ENCODE measurements at regions not wholly inside any gene's neighbourhood (a gene's known extent, or its start where the extent isn't known, plus 50 kb on each side); places are given as distances from the start of the nearest gene placed in this dataset.

GRCh38 chr21:24759348-24760075, 847.8 kb downstream of the MRPL39 start:
- intact Hi-C loops (cut with DNase I) = no loop called here
- Histone ChIP-seq H3K4me3 (no peak overlapping the region), H3K27me3 (no peaks in the 10 kb centered on the region), H3K27ac (no peak overlapping the region), H3K9me3 (no peaks in the 10 kb centered on the region), H3K36me3 (no peaks in the 10 kb centered on the region), H3K4me1 (no peaks in the 10 kb centered on the region)
- TF ChIP-seq POLR2A (IDR thresholded peaks at IDR 0.05) = no peak
- TF ChIP-seq, protein P1, sequence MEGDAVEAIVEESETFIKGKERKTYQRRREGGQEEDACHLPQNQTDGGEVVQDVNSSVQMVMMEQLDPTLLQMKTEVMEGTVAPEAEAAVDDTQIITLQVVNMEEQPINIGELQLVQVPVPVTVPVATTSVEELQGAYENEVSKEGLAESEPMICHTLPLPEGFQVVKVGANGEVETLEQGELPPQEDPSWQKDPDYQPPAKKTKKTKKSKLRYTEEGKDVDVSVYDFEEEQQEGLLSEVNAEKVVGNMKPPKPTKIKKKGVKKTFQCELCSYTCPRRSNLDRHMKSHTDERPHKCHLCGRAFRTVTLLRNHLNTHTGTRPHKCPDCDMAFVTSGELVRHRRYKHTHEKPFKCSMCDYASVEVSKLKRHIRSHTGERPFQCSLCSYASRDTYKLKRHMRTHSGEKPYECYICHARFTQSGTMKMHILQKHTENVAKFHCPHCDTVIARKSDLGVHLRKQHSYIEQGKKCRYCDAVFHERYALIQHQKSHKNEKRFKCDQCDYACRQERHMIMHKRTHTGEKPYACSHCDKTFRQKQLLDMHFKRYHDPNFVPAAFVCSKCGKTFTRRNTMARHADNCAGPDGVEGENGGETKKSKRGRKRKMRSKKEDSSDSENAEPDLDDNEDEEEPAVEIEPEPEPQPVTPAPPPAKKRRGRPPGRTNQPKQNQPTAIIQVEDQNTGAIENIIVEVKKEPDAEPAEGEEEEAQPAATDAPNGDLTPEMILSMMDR (IDR thresholded peaks at IDR 0.05) = no peak
- no peak for TF ChIP-seq POLR2AphosphoS5 (IDR thresholded peaks at IDR 0.05; ENCODE audit: insufficient read depth in 1 of 2, low read depth in 1 of 2)
- DNase-seq (ENCODE audit: extremely low spot score in 2 of 2) = no peak

- H3K4me1 ChIP-seq = no peaks in the 10 kb centered on the region
- H3K27me3 ChIP-seq = no peaks in the 10 kb centered on the region
- intact Hi-C loops (cut with DNase I) = no loop called here
- TF ChIP-seq POLR2A (IDR thresholded peaks at IDR 0.05) = no peak
- TF ChIP-seq, protein P1 (IDR thresholded peaks at IDR 0.05) = no peak
- no peak for TF ChIP-seq POLR2AphosphoS5 (IDR thresholded peaks at IDR 0.05; ENCODE audit: insufficient read depth in 1 of 2, low read depth in 1 of 2)
- H3K9me3 ChIP-seq = no peaks in the 10 kb centered on the region
- H3K4me3 ChIP-seq = no peak overlapping the region
- H3K27ac ChIP-seq = no peak overlapping the region
- no peaks in the 10 kb centered on the region for H3K36me3 ChIP-seq
- no peak for DNase-seq (ENCODE audit: extremely low spot score in 2 of 2)
Observed at GRCh38 chr21:24738063-24738462, 869.2 kb downstream of the MRPL39 start.

GRCh38 chr21:24737296-24737850, 869.9 kb downstream of the MRPL39 start:
- Histone ChIP-seq H3K27ac (no peak overlapping the region), H3K4me1 (no peaks in the 10 kb centered on the region), H3K4me3 (no peak overlapping the region), H3K27me3 (no peaks in the 10 kb centered on the region), H3K36me3 (no peaks in the 10 kb centered on the region), H3K9me3 (no peaks in the 10 kb centered on the region)
- intact Hi-C loops (cut with DNase I) = no loop called here
- DNase-seq (ENCODE audit: extremely low spot score in 2 of 2) = no peak
- TF ChIP-seq, protein P1 (IDR thresholded peaks at IDR 0.05) = no peak
- TF ChIP-seq POLR2A (IDR thresholded peaks at IDR 0.05) (no peak), POLR2AphosphoS5 (IDR thresholded peaks at IDR 0.05; ENCODE audit: insufficient read depth in 1 of 2, low read depth in 1 of 2) (no peak)

- Histone ChIP-seq H3K27me3 (no peaks in the 10 kb centered on the region), H3K4me1 (no peaks in the 10 kb centered on the region), H3K36me3 (no peaks in the 10 kb centered on the region), H3K27ac (no peak overlapping the region), H3K4me3 (no peak overlapping the region), H3K9me3 (no peaks in the 10 kb centered on the region)
- intact Hi-C loops (cut with DNase I) = no loop called here
- no peak for DNase-seq (ENCODE audit: extremely low spot score in 2 of 2)
- no peak for TF ChIP-seq POLR2A (IDR thresholded peaks at IDR 0.05)
- TF ChIP-seq POLR2AphosphoS5 (IDR thresholded peaks at IDR 0.05; ENCODE audit: insufficient read depth in 1 of 2, low read depth in 1 of 2) = no peak
- TF ChIP-seq, protein P1 (IDR thresholded peaks at IDR 0.05) = no peak
Observed at GRCh38 chr21:24730661-24731060, 876.6 kb downstream of the MRPL39 start.

DNA sequence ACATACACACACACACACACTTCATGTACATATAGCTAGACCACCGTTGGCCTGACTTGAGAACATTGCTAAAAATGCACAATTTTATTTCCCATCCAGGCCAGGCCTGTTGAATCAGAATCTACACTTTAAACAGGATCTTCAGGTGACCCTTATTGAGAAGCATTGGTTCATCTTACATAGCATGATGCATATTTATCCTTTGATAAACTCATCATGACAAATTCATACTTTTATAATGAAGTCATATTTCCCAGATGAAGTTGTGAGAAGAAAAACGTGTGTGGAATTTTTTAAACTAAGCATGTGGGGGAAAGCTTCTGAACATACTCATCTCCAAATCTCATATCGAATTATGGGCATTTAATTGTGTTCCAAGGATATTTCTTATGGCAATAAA, 877.7 kb downstream of the MRPL39 start:
- Histone ChIP-seq H3K27ac (no peak overlapping the region), H3K4me3 (no peak overlapping the region), H3K36me3 (no peaks in the 10 kb centered on the region), H3K4me1 (no peaks in the 10 kb centered on the region), H3K27me3 (no peaks in the 10 kb centered on the region), H3K9me3 (no peaks in the 10 kb centered on the region)
- TF ChIP-seq, protein P1 (IDR thresholded peaks at IDR 0.05) = no peak
- TF ChIP-seq POLR2A (IDR thresholded peaks at IDR 0.05) = no peak
- TF ChIP-seq POLR2AphosphoS5 (IDR thresholded peaks at IDR 0.05; ENCODE audit: insufficient read depth in 1 of 2, low read depth in 1 of 2) = no peak
- DNase-seq (ENCODE audit: extremely low spot score in 2 of 2) = no peak
- intact Hi-C loops (cut with DNase I) = no loop called here

Measured in vagina (tissue), 2 donors.